ENCODE measurements at regions not wholly inside any gene's neighbourhood (a gene's known extent, or its start where the extent isn't known, plus 50 kb on each side); places are given as distances from the start of the nearest gene placed in this dataset.

GRCh38 chr7:81514546-81514945 is 255.3 kb downstream of the HGF start:
- no peak overlapping the region for H3K4me2 ChIP-seq (replicated peaks; ENCODE audit: low read depth, low read length, poor library complexity, severe bottlenecking)
- Mint-ChIP-seq H3K4me1 (no peaks in the 10 kb centered on the region), H3K27me3 (no peaks in the 10 kb centered on the region), H3K4me3 (no peak overlapping the region), H3K9me3 (ENCODE audit: insufficient read depth) (no peaks in the 10 kb centered on the region), H3K27ac (no peak overlapping the region)
- CTCF ChIA-PET = no interaction called here
- H3K4me3 ChIP-seq (ENCODE audit: control extremely low read depth in 1 of 5, extremely low read depth in 1 of 5, insufficient read depth in 1 of 5, low read depth in 2 of 5, low read length in 4 of 5) = no peak overlapping the region
- POLR2A ChIA-PET = no interaction called here
- no peak for ATAC-seq (ENCODE audit: low read depth)
- no peak overlapping the region for H3K27ac ChIP-seq (ENCODE audit: low read length in 2 of 2)
- no peaks in the 10 kb centered on the region for H3K4me1 ChIP-seq (ENCODE audit: control insufficient read depth in 2 of 2, insufficient read depth in 2 of 2, low read length in 2 of 2)
- H3K36me3 ChIP-seq (replicated peaks in 1 of 2; ENCODE audit: control extremely low read depth in 1 of 2, control insufficient read depth in 1 of 2, extremely low read depth in 1 of 2, insufficient read depth in 2 of 2, low read length in 1 of 2) = no peaks in the 10 kb centered on the region
- intact Hi-C loops (cut with micrococcal nuclease) = no loop called here
- H3K27me3 ChIP-seq (replicated peaks in 1 of 4; ENCODE audit: control extremely low read depth in 1 of 4, control insufficient read depth in 3 of 4, insufficient read depth in 4 of 4, low read length in 3 of 4) = no peaks in the 10 kb centered on the region
- no peak for DNase-seq
- no peak overlapping the region for H3K9ac ChIP-seq (ENCODE audit: low read length)
- no peaks in the 10 kb centered on the region for H3K9me3 ChIP-seq (ENCODE audit: control extremely low read depth in 1 of 3, control insufficient read depth in 2 of 3, insufficient read depth in 1 of 3, low read length in 2 of 3)
- no peaks in the 10 kb centered on the region for H3K79me2 ChIP-seq (ENCODE audit: control insufficient read depth, insufficient read depth, low read length)
- H4K20me1 ChIP-seq (ENCODE audit: control insufficient read depth, insufficient read depth, low read length, poor library complexity, severe bottlenecking) = no peaks in the 10 kb centered on the region
- TF ChIP-seq, protein P1, sequence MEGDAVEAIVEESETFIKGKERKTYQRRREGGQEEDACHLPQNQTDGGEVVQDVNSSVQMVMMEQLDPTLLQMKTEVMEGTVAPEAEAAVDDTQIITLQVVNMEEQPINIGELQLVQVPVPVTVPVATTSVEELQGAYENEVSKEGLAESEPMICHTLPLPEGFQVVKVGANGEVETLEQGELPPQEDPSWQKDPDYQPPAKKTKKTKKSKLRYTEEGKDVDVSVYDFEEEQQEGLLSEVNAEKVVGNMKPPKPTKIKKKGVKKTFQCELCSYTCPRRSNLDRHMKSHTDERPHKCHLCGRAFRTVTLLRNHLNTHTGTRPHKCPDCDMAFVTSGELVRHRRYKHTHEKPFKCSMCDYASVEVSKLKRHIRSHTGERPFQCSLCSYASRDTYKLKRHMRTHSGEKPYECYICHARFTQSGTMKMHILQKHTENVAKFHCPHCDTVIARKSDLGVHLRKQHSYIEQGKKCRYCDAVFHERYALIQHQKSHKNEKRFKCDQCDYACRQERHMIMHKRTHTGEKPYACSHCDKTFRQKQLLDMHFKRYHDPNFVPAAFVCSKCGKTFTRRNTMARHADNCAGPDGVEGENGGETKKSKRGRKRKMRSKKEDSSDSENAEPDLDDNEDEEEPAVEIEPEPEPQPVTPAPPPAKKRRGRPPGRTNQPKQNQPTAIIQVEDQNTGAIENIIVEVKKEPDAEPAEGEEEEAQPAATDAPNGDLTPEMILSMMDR (IDR thresholded peaks at IDR 0.05) = no peak
- TF ChIP-seq EZH2 (IDR thresholded peaks at IDR 0.05; ENCODE audit: borderline replicate concordance, insufficient read depth, low read depth, low read length, poor library complexity, severe bottlenecking) = no peak
- H2AFZ ChIP-seq (ENCODE audit: insufficient read depth, low read depth, low read length, poor library complexity, severe bottlenecking) = no peak overlapping the region
- no CpG with 5 or more reads among the region's 3 CpGs for WGBS (ENCODE audit: insufficient coverage)

GRCh38 chr7:81510122-81510521 is 259.7 kb downstream of the HGF start:
- H3K4me1 ChIP-seq (ENCODE audit: control insufficient read depth in 2 of 2, insufficient read depth in 2 of 2, low read length in 2 of 2) = no peaks in the 10 kb centered on the region
- H3K9me3 Mint-ChIP-seq (ENCODE audit: insufficient read depth) = no peaks in the 10 kb centered on the region
- TF ChIP-seq, protein P1 (IDR thresholded peaks at IDR 0.05) = no peak
- TF ChIP-seq EZH2 (IDR thresholded peaks at IDR 0.05; ENCODE audit: borderline replicate concordance, insufficient read depth, low read depth, low read length, poor library complexity, severe bottlenecking) = no peak
- H3K27ac Mint-ChIP-seq = no peak overlapping the region
- H3K9ac ChIP-seq (ENCODE audit: low read length) = no peak overlapping the region
- no peak overlapping the region for H2AFZ ChIP-seq (ENCODE audit: insufficient read depth, low read depth, low read length, poor library complexity, severe bottlenecking)
- H3K27me3 Mint-ChIP-seq = no peaks in the 10 kb centered on the region
- no peak for ATAC-seq (ENCODE audit: low read depth)
- no peaks in the 10 kb centered on the region for H3K27me3 ChIP-seq (replicated peaks in 1 of 4; ENCODE audit: control extremely low read depth in 1 of 4, control insufficient read depth in 3 of 4, insufficient read depth in 4 of 4, low read length in 3 of 4)
- no peak overlapping the region for H3K4me3 ChIP-seq (ENCODE audit: control extremely low read depth in 1 of 5, extremely low read depth in 1 of 5, insufficient read depth in 1 of 5, low read depth in 2 of 5, low read length in 4 of 5)
- DNase-seq = no peak
- no peaks in the 10 kb centered on the region for H3K4me1 Mint-ChIP-seq
- 92% methylated on average over 8 of the region's 10 CpGs for WGBS (ENCODE audit: insufficient coverage)
- ChIA-PET POLR2A (no interaction called here), CTCF (no interaction called here)
- intact Hi-C loops (cut with micrococcal nuclease) = no loop called here
- no peak overlapping the region for H3K27ac ChIP-seq (ENCODE audit: low read length in 2 of 2)
- H3K79me2 ChIP-seq (ENCODE audit: control insufficient read depth, insufficient read depth, low read length) = no peaks in the 10 kb centered on the region
- H3K36me3 ChIP-seq (replicated peaks in 1 of 2; ENCODE audit: control extremely low read depth in 1 of 2, control insufficient read depth in 1 of 2, extremely low read depth in 1 of 2, insufficient read depth in 2 of 2, low read length in 1 of 2) = no peaks in the 10 kb centered on the region
- no peaks in the 10 kb centered on the region for H4K20me1 ChIP-seq (ENCODE audit: control insufficient read depth, insufficient read depth, low read length, poor library complexity, severe bottlenecking)
- no peaks in the 10 kb centered on the region for H3K9me3 ChIP-seq (ENCODE audit: control extremely low read depth in 1 of 3, control insufficient read depth in 2 of 3, insufficient read depth in 1 of 3, low read length in 2 of 3)
- H3K4me2 ChIP-seq (replicated peaks; ENCODE audit: low read depth, low read length, poor library complexity, severe bottlenecking) = no peak overlapping the region
- no peak overlapping the region for H3K4me3 Mint-ChIP-seq

Measured in B cell (primary cell).